Heart right ventricle (tissue), 16 donors: ENCODE measurements at regions not wholly inside any gene's neighbourhood (a gene's known extent, or its start where the extent isn't known, plus 50 kb on each side); places are given as distances from the start of the nearest gene placed in this dataset.
"Not testable (repeated sequence)": the region's sequence is repeated elsewhere in the genome, so short reads cannot be mapped to it uniquely, and the experiment has no call there.

Source experiments
- ATAC-seq, 8 donors: fragments of 200-7000 bp; cut with Tn5 transposase; one replicate each; pipeline ENCODE4 v1.9.1; 2020; ENCODE audit warnings: mild to moderate bottlenecking in 8 of 8, moderate library complexity in 8 of 8, moderate number of reproducible peaks in 1 of 8
- DNase-seq, 2 donors: peaks; one replicate each; pipeline ENCODE4 v3.0.0-alpha.2; 2020
- H3K27ac ChIP-seq, 10 donors: fragments of 200-600 bp; sonication (generic) in 2 of 10; one replicate each; pipeline versions ENCODE4 v1.5.0 to v1.8.0; 2020 to 2022; ENCODE audit warnings: mild to moderate bottlenecking in 3 of 10
- H3K27me3 ChIP-seq, 7 donors: fragments of 200-600 bp; one replicate each; pipeline ENCODE4 v1.8.0; 2021 to 2022; ENCODE audit warnings: mild to moderate bottlenecking in 2 of 7
- H3K36me3 ChIP-seq, 9 donors: fragments of 200-600 bp; sonication (generic) in 1 of 9; one replicate each; pipeline versions ENCODE4 v1.5.0 to v1.8.0; 2020 to 2022; ENCODE audit warnings: mild to moderate bottlenecking in 2 of 9
- H3K4me1 ChIP-seq, 9 donors: fragments of 200-600 bp; sonication (generic) in 1 of 9; one replicate each; pipeline versions ENCODE4 v1.5.0 to v1.8.0; 2020 to 2022; ENCODE audit warnings: mild to moderate bottlenecking in 4 of 9
- H3K4me3 ChIP-seq, 10 donors: fragments of 200-600 bp; sonication (generic) in 2 of 10; one replicate each; pipeline versions ENCODE4 v1.5.0 to v1.8.0; 2020 to 2022; ENCODE audit warnings: mild to moderate bottlenecking in 7 of 10, moderate library complexity in 2 of 10
- H3K9me3 ChIP-seq, 11 donors: fragments of 200-600 bp in 10 of 11; sonication (generic) in 2 of 11; one replicate each; pipeline versions ENCODE4 v1.5.0 to v1.8.0; 2013 to 2022; ENCODE audit warnings: mild to moderate bottlenecking in 2 of 11, control low read depth in 1 of 11, moderate library complexity in 1 of 11
- CTCF ChIP-seq, 9 donors: fragments of 200-600 bp; sonication (generic) in 2 of 9; IDR thresholded peaks; one replicate each; pipeline versions ENCODE4 v1.5.0 to v1.8.0; 2021 to 2022; ENCODE audit warnings: antibody characterized with exemption in 9 of 9, mild to moderate bottlenecking in 5 of 9, moderate library complexity in 1 of 9
- WGBS, 2 donors: extraction: QIAGEN DNeasy Blood & Tissue Kit; methylation state at CpG; one replicate each; pipeline ENCODE4 v1.1.7; 2013; ENCODE audit warnings: inconsistent platforms in 1 of 2; 5-methylcytosine and 5-hydroxymethylcytosine counted together
- intact Hi-C, 10 donors: fragments of 100-400 bp; cut with DNase I; formaldehyde crosslinking; loops; one replicate each; pipeline versions ENCODE4 v1.11.1 to v1.14.2; 2022
- donor health status: Arrhythmogenic right ventricular cardiomyopathy.
- donor health status: ischemic (EF 13 %, LVEDD 7.1; RV severe dilation, severe dysfunction).
- donor health status: healthy with polysubstance abuse.
- donor health status: DM: no; HTN: yes; CAD: no.
- donor health status: DM: no; HTN: no; CAD: no.
- donor health status: ischemic (EF 25% LVEDD 6.9; RV normal size, moderate dysfunction).
- donor health status: ischemic (EF 25% LVEDD 5.7; RV mildly dilated, moderate dysfunction).
- donor health status: healthy.
- donor health status: DM: yes; HTN: yes; CAD: no.
- donor health status: Ischemic cardiomyopathy.
- donor health status: ischemic (EF 35%, LVEDD 5.7; RV mildly dilated, moderate dysfunction).
- donor health status: nonischemic (EF 11% LVEDD 7.7; RV severe dilation, severe dysfunction).
- donor health status: DM: yes; HTN: yes; CAD: no.
- donor health status: PGD.
- donor health status: ischemic (EF 29% LVEDD 5.4; RV normal size, mild dysfunction).
- donor health status: nonischemic (EF 23%, LVEDD 6.1; RV moderate dilation, normal function).

GRCh38 chr18:72995558-72995957 lies 127.8 kb upstream of the NETO1 start:
- Histone ChIP-seq H3K4me1 (no peaks in the 10 kb centered on the region), H3K27ac (no peak overlapping the region), H3K9me3 (peaks cover 0 to 9% (median 0%) of the 10 kb centered on the region in 11 donors), H3K36me3 (no peaks in the 10 kb centered on the region), H3K27me3 (no peaks in the 10 kb centered on the region), H3K4me3 (no peak overlapping the region)
- intact Hi-C loops, result no loop called here
- DNase-seq, result no peak
- ATAC-seq, result no peak
- WGBS, 2 donors, result 81 to 88% methylated on average over 6 of the region's 6 CpGs
- TF ChIP-seq CTCF (IDR thresholded peaks at IDR 0.05), result no peak

- intact Hi-C loops, result no loop called here
- no peak for TF ChIP-seq CTCF (IDR thresholded peaks at IDR 0.05)
- no peak overlapping the region for H3K27ac ChIP-seq
Observed at GRCh38 chr18:72993250-72993649, 125.5 kb upstream of the NETO1 start.

GRCh38 chr18:72991379-72991778 lies 123.6 kb upstream of the NETO1 start:
- WGBS, 2 donors, result 81 to 88% methylated on average over 1 of the region's 1 CpG
- TF ChIP-seq CTCF (IDR thresholded peaks at IDR 0.05), result no peak
- Histone ChIP-seq H3K27me3 (no peaks in the 10 kb centered on the region), H3K4me3 (no peak overlapping the region), H3K36me3 (no peaks in the 10 kb centered on the region), H3K9me3 (peaks cover 0 to 16% (median 0%) of the 10 kb centered on the region in 11 donors), H3K27ac (no peak overlapping the region), H3K4me1 (no peaks in the 10 kb centered on the region)
- ATAC-seq (no peak), DNase-seq (no peak)
- intact Hi-C loops, result no loop called here

More at GRCh38 chr18:72993250-72993649, 125.5 kb upstream of the NETO1 start:
- Histone ChIP-seq H3K9me3 (peaks cover 0 to 9% (median 0%) of the 10 kb centered on the region in 11 donors), H3K36me3 (no peaks in the 10 kb centered on the region), H3K27me3 (no peaks in the 10 kb centered on the region), H3K4me3 (no peak overlapping the region), H3K4me1 (no peaks in the 10 kb centered on the region)
- DNase-seq, result no peak
- WGBS, 2 donors, result 72 to 74% methylated on average over 3 of the region's 3 CpGs
- no peak for ATAC-seq

- DNase-seq, H3K27me3 ChIP-seq, H3K4me1 ChIP-seq, H3K27ac ChIP-seq, ATAC-seq, H3K36me3 ChIP-seq, H3K4me3 ChIP-seq, intact Hi-C loops: not testable (repeated sequence)
- 74 to 80% methylated on average over 9 of the region's 9 CpGs for WGBS, 2 donors
- peaks cover 0 to 52% (median 13%) of the 10 kb centered on the region in 11 donors for H3K9me3 ChIP-seq
Observed at GRCh38 chr18:72987570-72987969, 119.8 kb upstream of the NETO1 start.

GRCh38 chr18:72986103-72986502 lies 118.3 kb upstream of the NETO1 start:
- no peaks in the 10 kb centered on the region for H3K36me3 ChIP-seq
- intact Hi-C loops, result no loop called here
- H3K27me3 ChIP-seq, result no peaks in the 10 kb centered on the region
- H3K9me3 ChIP-seq, result peaks cover 0 to 58% (median 13%) of the 10 kb centered on the region in 11 donors
- ATAC-seq (no peak), DNase-seq (no peak)
- no peak for TF ChIP-seq CTCF (IDR thresholded peaks at IDR 0.05)
- no peak overlapping the region for H3K4me3 ChIP-seq
- no peak overlapping the region for H3K27ac ChIP-seq
- WGBS, 2 donors, result 76% methylated on average over 1 of the region's 1 CpG
- H3K4me1 ChIP-seq, result no peaks in the 10 kb centered on the region
